SU-DHL-6 (cell line): ENCODE measurements at regions not wholly inside any gene's neighbourhood (a gene's known extent, or its start where the extent isn't known, plus 50 kb on each side); places are given as distances from the start of the nearest gene placed in this dataset.

Experiments
- CTCF ChIP-seq: fragments of 200-600 bp; sonication (generic); IDR thresholded peaks from one replicate; pipeline ENCODE4 v1.5.1; 2017; ENCODE audit warnings: antibody characterized with exemption, mild to moderate bottlenecking, low read length, moderate library complexity; ENCODE audit not compliant: insufficient read depth, poor library complexity, severe bottlenecking
- EZH2phosphoT487 ChIP-seq: fragments of 200-600 bp; sonication (generic), shearing (Covaris generic); conservative IDR thresholded peaks from 2 replicates; pipeline ENCODE4 v1.6.1; 2018; ENCODE audit warnings: mild to moderate bottlenecking, antibody characterized with exemption, low read length, moderate library complexity, mixed read lengths

DNA sequence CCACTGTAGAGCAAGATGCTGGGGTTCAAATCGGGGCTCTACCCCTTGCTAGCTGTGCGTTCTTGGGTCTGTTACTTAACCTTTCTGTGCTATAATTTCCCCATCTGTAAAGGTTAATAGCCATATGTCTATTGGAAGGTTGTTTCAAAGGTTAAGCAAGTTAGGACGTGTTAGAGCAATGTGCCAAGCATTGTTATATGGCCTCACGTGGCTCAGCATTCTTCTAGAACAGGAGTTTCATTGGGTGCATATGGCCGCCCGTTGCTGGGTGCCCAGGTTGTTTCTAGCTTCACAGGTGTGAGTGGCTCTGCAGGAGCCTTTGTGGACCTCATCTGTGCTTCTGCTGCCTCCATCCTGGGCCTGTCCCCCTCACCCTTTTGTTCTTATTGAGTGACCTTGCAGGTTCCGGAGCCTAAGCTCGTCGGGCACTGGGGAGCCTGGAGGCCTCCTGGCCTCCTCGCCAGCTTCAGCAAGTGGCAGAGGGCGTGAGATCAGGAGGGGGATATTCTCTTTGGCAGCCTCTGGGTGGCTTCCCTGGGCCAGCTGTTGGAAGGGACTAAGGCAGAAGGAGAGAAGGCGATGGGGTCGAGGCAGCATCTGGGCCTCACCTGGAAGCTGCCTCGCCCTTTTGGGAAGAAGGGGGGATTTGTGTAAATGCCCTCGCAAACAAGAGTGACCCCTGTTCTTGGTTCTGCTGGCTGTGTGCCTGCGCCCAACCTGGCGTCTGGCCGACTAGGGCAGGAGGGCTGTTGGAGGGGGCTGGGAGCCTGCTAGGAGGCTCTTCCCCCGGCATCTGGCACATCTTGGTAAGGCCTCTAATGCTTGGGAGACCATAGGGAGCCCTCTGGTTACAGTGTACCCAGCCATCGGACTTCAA is 80.2 kb upstream of the CIBAR2 start:
- no peak for TF ChIP-seq CTCF
- no peak for TF ChIP-seq EZH2phosphoT487
